CD14-positive monocyte (primary cell): ENCODE measurements at regions not wholly inside any gene's neighbourhood (a gene's known extent, or its start where the extent isn't known, plus 50 kb on each side); places are given as distances from the start of the nearest gene placed in this dataset.

Experiments
- DNase-seq, 3 donors: peaks; one replicate each; pipeline ENCODE4 v3.0.0-alpha.2; 2011 to 2022
- H2AFZ ChIP-seq: 2 replicates; pipeline ENCODE4 v1.6.0; 2012; ENCODE audit warnings: mild to moderate bottlenecking, low read depth, low read length, inconsistent platforms; ENCODE audit not compliant: insufficient read depth, poor library complexity, severe bottlenecking
- H3K27ac ChIP-seq, 2 donors: 1 replicate in 1 of 2; 2 replicates in 1 of 2; pipeline ENCODE4 v1.5.1; 2012 to 2013; ENCODE audit warnings: low read length in 2 of 2, control low read depth in 1 of 2, inconsistent platforms in 1 of 2, low read depth in 1 of 2, mild to moderate bottlenecking in 1 of 2
- H3K27me3 ChIP-seq, 2 donors: one replicate each; pipeline versions ENCODE4 v1.6.0 to v1.6.1; 2011 to 2013; ENCODE audit warnings: low read length in 2 of 2; ENCODE audit not compliant: control insufficient read depth in 2 of 2, insufficient read depth in 2 of 2
- H3K36me3 ChIP-seq, 2 donors: replicated peaks in 1 of 2; 1 replicate in 1 of 2; 2 replicates in 1 of 2; pipeline versions ENCODE4 v1.5.1 to v1.6.1; 2012 to 2013; ENCODE audit warnings: low read length in 2 of 2, control low read depth in 1 of 2, inconsistent platforms in 1 of 2, mild to moderate bottlenecking in 1 of 2; ENCODE audit not compliant: insufficient read depth in 2 of 2, control insufficient read depth in 1 of 2
- H3K4me1 ChIP-seq, 2 donors: 1 replicate in 1 of 2; 2 replicates in 1 of 2; pipeline versions ENCODE4 v1.5.1 to v1.6.1; 2012 to 2013; ENCODE audit warnings: low read length in 2 of 2, control low read depth in 1 of 2, inconsistent platforms in 1 of 2, mild to moderate bottlenecking in 1 of 2, moderate library complexity in 1 of 2; ENCODE audit not compliant: insufficient read depth in 2 of 2, control insufficient read depth in 1 of 2
- H3K4me2 ChIP-seq: replicated peaks from 2 replicates; pipeline ENCODE3; 2012; ENCODE audit warnings: low read length, moderate library complexity, mild to moderate bottlenecking; ENCODE audit not compliant: poor library complexity, severe bottlenecking; ENCODE audit errors: extremely low read depth
- H3K4me3 ChIP-seq, 3 experiments: fragments of 200-600 bp in 1 of 3; sonication (generic) in 1 of 3; replicated peaks in 1 of 3; 1 replicate in 2 of 3; 2 replicates in 1 of 3; pipeline ENCODE4 v1.5.1; 2011 to 2013; ENCODE audit warnings: low read length in 3 of 3, mild to moderate bottlenecking in 3 of 3, control low read depth in 2 of 3, low read depth in 2 of 3, inconsistent platforms in 1 of 3, moderate library complexity in 1 of 3
- H3K79me2 ChIP-seq: 2 replicates; pipeline ENCODE4 v1.6.0; 2012; ENCODE audit warnings: mild to moderate bottlenecking, control low read depth, inconsistent platforms, low read length, moderate library complexity; ENCODE audit not compliant: insufficient read depth
- H3K9ac ChIP-seq: 2 replicates; pipeline ENCODE4 v1.6.0; 2017; ENCODE audit warnings: low read length, mild to moderate bottlenecking; ENCODE audit not compliant: insufficient read depth, poor library complexity, severe bottlenecking
- H3K9me3 ChIP-seq, 2 donors: replicated peaks in 1 of 2; 1 replicate in 1 of 2; 2 replicates in 1 of 2; pipeline versions ENCODE4 v1.5.1 to v1.6.1; 2012 to 2013; ENCODE audit warnings: low read length in 2 of 2, control low read depth in 1 of 2; ENCODE audit not compliant: control insufficient read depth in 1 of 2, insufficient read depth in 1 of 2
- H4K20me1 ChIP-seq: 2 replicates; pipeline ENCODE4 v1.6.0; 2012; ENCODE audit warnings: mild to moderate bottlenecking, low read length, control low read depth, moderate library complexity; ENCODE audit not compliant: insufficient read depth
- H3K27ac Mint-ChIP-seq, 7 donors: one replicate each; pipeline ENCODE4 v1.8.0; 2020; ENCODE audit warnings: mild to moderate bottlenecking in 7 of 7, mixed read lengths in 7 of 7, moderate library complexity in 6 of 7, inconsistent platforms in 2 of 7
- H3K27me3 Mint-ChIP-seq, 3 donors: one replicate each; pipeline ENCODE4 v1.8.0; 2021 to 2022; ENCODE audit warnings: low read depth in 3 of 3, mild to moderate bottlenecking in 3 of 3, mixed read lengths in 3 of 3, moderate library complexity in 3 of 3, inconsistent platforms in 1 of 3
- H3K36me3 Mint-ChIP-seq, 2 donors: one replicate each; pipeline ENCODE4 v1.8.0; 2020; ENCODE audit warnings: mixed read lengths in 2 of 2, inconsistent platforms in 1 of 2, mild to moderate bottlenecking in 1 of 2
- H3K4me1 Mint-ChIP-seq: one replicate; pipeline ENCODE4 v1.8.0; 2020; ENCODE audit warnings: mild to moderate bottlenecking, mixed read lengths
- H3K4me3 Mint-ChIP-seq, 2 donors: one replicate each; pipeline ENCODE4 v1.8.0; 2020; ENCODE audit warnings: mild to moderate bottlenecking in 2 of 2, mixed read lengths in 2 of 2, moderate library complexity in 1 of 2
- H3K9me3 Mint-ChIP-seq, 7 donors: one replicate each; pipeline ENCODE4 v1.8.0; 2020 to 2022; ENCODE audit warnings: mixed read lengths in 7 of 7, mild to moderate bottlenecking in 6 of 7, moderate library complexity in 6 of 7, inconsistent platforms in 2 of 7
- WGBS: methylation state at CpG from one replicate; pipeline ENCODE4 v1.1.5; 2013; ENCODE audit warnings: missing lambda C conversion rate; ENCODE audit not compliant: insufficient coverage; 5-methylcytosine and 5-hydroxymethylcytosine counted together
- intact Hi-C, 2 donors: fragments of 100-400 bp; cut with micrococcal nuclease; formaldehyde crosslinking; loops; one replicate each; pipeline versions ENCODE4 v1.15.0 to v1.15.1; 2023
- TF ChIP-seq, protein P1 (sequence below): fragments of 200-600 bp; IDR thresholded peaks from one replicate; pipeline ENCODE4 v1.8.0; 2022; ENCODE audit warnings: antibody characterized with exemption, mild to moderate bottlenecking

DNA sequence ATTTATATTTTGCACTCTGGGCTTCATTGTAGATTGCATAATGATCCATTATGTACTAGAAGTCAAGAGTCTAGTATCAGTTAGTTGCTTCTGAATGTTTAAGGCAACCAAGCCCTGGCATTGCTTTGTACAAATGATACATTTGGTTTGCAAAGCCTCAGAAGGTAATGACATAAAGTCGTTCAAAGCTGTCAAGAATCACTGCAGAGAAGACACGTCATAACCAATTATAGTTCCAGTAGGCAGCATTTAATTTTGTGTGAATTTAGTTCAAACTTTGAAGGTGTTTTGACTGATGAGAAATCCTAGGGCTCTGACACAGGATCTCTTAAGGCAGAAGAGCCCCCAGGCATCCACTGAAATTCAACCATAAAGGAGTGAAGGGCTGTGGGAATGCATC, 163.0 kb upstream of the KRR1 start:
- H3K27me3 ChIP-seq, result no peaks in the 10 kb centered on the region
- Mint-ChIP-seq H3K27ac (no peak overlapping the region), H3K27me3 (peaks cover 0 to 5% (median 2%) of the 10 kb centered on the region in 3 donors), H3K4me1 (no peaks in the 10 kb centered on the region), H3K4me3 (no peak overlapping the region), H3K36me3 (no peaks in the 10 kb centered on the region), H3K9me3 (peaks cover 0 to 3% (median 0%) of the 10 kb centered on the region in 7 donors)
- TF ChIP-seq, protein P1, sequence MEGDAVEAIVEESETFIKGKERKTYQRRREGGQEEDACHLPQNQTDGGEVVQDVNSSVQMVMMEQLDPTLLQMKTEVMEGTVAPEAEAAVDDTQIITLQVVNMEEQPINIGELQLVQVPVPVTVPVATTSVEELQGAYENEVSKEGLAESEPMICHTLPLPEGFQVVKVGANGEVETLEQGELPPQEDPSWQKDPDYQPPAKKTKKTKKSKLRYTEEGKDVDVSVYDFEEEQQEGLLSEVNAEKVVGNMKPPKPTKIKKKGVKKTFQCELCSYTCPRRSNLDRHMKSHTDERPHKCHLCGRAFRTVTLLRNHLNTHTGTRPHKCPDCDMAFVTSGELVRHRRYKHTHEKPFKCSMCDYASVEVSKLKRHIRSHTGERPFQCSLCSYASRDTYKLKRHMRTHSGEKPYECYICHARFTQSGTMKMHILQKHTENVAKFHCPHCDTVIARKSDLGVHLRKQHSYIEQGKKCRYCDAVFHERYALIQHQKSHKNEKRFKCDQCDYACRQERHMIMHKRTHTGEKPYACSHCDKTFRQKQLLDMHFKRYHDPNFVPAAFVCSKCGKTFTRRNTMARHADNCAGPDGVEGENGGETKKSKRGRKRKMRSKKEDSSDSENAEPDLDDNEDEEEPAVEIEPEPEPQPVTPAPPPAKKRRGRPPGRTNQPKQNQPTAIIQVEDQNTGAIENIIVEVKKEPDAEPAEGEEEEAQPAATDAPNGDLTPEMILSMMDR, result no peak
- H3K4me1 ChIP-seq, result no peaks in the 10 kb centered on the region
- H3K9ac ChIP-seq, result no peak overlapping the region
- H4K20me1 ChIP-seq, result no peaks in the 10 kb centered on the region
- H3K4me2 ChIP-seq, result no peak overlapping the region
- no peak overlapping the region for H3K4me3 ChIP-seq
- intact Hi-C loops, result no loop called here
- no peak overlapping the region for H3K27ac ChIP-seq
- H3K9me3 ChIP-seq, result no peaks in the 10 kb centered on the region
- no peak overlapping the region for H2AFZ ChIP-seq
- no peaks in the 10 kb centered on the region for H3K36me3 ChIP-seq
- no peaks in the 10 kb centered on the region for H3K79me2 ChIP-seq
- no peak for DNase-seq
- WGBS, result 67% methylated on average over 1 of the region's 2 CpGs

DNA sequence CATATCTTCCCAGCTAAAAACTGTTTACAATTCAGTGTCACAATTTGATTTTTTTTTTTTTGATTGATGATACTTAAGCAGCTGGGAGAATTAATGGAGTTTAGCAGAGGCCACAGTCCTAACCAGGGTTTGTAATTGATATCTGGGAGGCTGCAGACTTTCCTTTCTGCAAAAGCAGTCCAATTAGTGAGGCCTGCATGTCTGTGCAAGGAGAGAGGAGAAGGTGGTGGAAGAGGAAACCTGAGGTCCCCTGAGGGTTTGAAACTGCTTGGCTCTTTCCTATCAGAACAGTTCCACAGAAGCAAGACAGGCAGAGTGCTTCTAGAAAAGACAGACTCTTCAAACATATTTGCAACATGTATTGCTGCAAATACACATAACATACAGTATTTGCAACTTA, 160.8 kb upstream of the KRR1 start:
- H3K4me1 ChIP-seq, result no peaks in the 10 kb centered on the region
- H3K36me3 ChIP-seq, result no peaks in the 10 kb centered on the region
- TF ChIP-seq, protein P1, result no peak
- H3K27me3 Mint-ChIP-seq, result peaks cover 0 to 3% (median under 1%) of the 10 kb centered on the region in 3 donors
- no peak for DNase-seq
- H3K27ac Mint-ChIP-seq, result no peak overlapping the region
- no peaks in the 10 kb centered on the region for H3K27me3 ChIP-seq
- no peaks in the 10 kb centered on the region for H3K9me3 ChIP-seq
- H3K79me2 ChIP-seq, result no peaks in the 10 kb centered on the region
- intact Hi-C loops, result no loop called here
- H3K4me1 Mint-ChIP-seq, result no peaks in the 10 kb centered on the region
- peaks cover 0 to 1% (median 0%) of the 10 kb centered on the region in 7 donors for H3K9me3 Mint-ChIP-seq
- H3K4me3 Mint-ChIP-seq, result no peak overlapping the region
- H3K27ac ChIP-seq, result no peak overlapping the region
- H3K9ac ChIP-seq, result no peak overlapping the region
- H3K36me3 Mint-ChIP-seq, result no peaks in the 10 kb centered on the region
- no peaks in the 10 kb centered on the region for H4K20me1 ChIP-seq
- H3K4me2 ChIP-seq, result no peak overlapping the region
- H2AFZ ChIP-seq, result no peak overlapping the region
- H3K4me3 ChIP-seq, result no peak overlapping the region
